GM21515 (cell line): ENCODE measurements at regions not wholly inside any gene's neighbourhood (a gene's known extent, or its start where the extent isn't known, plus 50 kb on each side); places are given as distances from the start of the nearest gene placed in this dataset.
A peak's percentile ranks its signal among the peaks of the same experiment; 100 is the strongest.
"Not testable (repeated sequence)": the region's sequence is repeated elsewhere in the genome, so short reads cannot be mapped to it uniquely, and the experiment has no call there.

Experiments used
- ATAC-seq: cut with Tn5 transposase; IDR thresholded peaks from one replicate; pipeline ENCODE4 v1.9.1; 2021; ENCODE audit not compliant: unreplicated experiment

DNA sequence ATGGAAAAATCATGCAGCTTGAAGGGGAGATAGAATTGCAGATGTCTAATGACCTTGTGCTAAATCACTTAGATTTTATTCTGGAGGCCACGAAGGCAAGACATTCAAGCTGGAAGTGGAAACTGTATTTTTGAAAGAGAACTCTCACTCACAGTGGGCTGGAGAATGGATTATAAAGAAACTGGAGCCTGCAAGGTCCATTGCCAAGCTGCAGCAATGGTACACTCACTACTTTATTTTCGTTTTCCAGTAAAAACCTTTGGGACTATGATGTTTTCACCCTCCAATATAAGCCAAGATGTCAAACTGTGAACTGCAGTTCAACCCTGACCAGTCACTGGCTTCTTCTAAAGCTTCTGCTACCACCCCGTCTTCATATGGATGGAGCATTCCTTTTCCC, 62.0 kb downstream of the SKIDA1 start:
- ATAC-seq, result no peak

DNA sequence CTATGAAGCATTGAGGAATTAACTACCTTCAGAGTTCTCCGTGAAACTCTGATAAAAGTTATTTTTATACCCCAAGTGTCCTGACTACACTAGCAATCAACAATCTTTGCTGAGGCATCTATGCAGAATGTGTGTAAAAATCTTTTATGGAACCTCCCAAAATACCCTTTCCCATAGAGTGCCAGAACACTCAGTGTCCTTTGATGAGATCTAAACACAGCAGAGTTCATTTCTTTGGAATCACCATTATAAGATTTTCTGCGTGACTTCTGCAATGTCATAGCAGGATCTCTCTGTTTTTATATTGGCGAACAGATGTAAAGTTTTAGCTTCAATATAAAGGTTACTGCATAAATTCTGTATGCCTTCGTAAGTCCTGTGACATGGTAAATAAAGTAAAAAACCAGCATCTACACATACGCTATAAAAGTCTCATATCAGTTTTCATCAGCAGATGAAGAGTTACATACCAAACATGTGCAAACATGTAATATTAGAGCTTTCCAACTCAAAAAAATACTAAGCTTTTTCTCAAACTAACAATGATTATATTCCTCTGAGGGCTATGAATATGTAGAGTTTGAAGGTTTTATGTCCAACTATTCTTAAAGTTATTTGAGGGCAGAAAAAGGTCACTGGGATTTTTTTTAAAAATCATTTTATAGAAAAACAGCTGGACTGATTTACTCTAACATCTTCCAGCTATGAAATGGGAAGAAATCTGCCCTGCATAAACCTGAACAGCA, 67.2 kb downstream of the SKIDA1 start:
- ATAC-seq, result no peak

DNA sequence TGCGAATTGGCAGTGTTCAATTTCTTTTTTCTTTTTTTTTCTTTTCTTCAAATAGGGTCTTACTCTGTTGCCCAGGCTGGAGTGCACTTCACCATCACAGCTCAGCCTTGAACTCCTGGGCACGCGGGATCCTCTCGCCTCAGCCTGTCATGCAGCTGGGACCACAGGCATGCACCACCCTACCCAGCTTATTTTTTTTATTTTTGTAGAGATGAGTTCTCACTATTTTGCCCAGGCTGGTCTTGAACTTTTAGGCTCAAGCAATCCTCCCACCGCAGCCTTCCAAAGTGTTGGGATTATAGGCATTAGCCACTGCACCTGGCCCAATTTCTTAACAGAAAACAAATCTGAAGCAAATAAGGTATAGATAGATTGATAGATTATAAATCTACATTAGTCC, 69.3 kb downstream of the SKIDA1 start:
- ATAC-seq, result no peak

DNA sequence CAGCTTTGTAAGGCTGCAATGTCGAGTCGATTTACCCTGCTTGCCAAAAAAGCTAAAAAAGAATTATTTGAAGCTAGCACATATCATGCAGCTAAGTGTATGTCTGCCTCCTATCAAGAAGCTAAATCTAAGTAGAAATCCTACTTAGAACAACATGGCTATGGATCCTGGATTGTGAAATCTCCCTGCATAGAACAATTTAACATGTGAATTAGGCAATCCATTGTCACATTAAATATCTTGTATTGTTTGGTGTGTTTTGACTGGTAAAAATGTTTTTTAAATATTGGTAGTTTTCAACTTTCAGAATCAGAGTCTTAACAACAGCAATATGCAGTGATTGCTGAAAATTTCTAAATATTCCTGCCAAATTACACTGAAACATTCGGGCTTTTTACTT, 73.3 kb downstream of the SKIDA1 start:
- no peak for ATAC-seq

DNA sequence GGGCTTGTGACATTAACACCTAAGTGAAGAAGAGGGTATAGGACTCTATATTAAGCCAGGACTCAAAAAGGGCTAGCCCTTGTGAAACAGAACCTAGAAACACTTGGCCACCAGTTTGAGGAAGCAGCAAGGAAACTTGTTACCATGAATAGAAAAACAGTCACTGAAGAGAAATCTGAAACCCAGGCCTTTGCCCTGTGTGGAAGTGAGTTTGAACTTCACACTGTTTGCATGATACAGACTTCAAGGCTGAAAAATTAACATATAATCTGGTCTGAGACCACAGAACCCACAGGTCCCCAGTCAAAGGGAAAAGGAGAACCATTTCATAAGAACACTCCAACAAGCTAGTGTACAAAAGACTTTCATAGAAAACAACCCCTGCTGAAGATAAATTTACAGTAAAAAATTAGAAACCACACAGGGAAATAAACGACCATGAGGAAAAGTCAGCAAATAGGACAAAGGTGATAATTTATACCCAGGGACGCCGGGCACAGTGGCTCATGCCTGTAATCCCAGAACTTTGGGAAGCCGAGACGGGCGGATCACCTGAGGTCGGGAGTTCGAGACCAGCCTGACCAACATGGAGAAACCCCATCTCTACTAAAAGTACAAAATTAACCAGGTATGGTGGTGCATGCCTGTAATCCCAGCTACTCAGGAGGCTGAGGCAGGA, 76.1 kb downstream of the SKIDA1 start:
- ATAC-seq, result peak; percentile 75

DNA sequence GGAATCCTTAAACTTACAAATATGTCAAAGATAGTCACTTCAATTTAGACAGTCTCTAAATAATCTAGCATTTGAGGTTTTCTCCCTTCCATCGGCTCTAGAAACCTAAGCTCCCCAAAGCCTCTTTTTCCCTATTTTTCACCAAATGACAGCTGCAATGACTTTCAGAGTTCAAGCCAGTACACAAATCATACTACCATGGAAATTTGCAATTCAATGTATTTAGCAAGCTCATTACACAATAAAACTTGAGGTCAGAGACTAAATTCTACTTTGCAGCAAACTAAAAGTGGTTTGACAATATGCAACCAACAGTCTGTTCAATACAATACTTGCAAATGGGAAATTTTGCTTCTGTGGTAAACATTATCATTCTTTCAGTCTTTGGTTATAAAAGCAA, 80.3 kb downstream of the SKIDA1 start:
- ATAC-seq, result no peak

DNA sequence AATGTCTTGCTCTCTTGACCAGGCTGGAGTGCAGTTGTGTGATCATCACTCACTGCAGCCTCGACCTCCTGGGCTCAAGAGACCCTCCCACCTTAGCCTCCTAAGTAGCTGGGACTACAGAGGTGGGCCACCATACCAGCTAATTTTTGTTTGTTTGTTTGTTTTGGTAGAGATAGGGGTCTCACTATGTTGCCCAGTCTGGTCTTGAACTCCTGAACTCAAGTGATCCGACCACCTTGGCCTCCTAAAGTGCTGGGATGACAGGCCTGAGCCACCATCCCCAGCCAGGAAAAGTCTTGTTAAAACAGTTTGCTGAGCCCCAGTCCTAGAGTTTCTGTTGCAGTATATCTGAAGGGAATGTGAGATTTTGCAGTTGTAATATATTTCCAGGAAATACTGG, 83.9 kb downstream of the SKIDA1 start:
- ATAC-seq, result no peak

DNA sequence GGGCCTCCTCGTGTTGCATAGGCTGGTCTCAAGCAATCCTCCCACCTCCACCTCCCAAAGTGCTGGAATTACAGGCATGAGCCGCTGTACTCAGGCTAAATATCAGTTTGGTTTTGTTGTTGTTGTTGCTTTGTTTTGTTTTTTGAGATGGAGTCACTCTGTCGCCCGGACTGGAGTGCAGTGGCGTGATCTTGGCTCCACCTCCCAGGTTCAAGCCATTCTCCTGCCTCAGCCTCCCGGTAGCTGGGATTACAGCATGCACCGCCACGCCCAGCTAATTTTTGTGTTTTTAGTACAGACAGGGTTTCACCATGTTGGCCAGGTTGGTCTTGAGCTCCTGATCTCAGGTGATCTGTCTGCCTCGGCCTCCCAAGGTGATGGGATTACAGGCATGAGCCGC, 86.6 kb downstream of the SKIDA1 start:
- ATAC-seq, result not testable (repeated sequence)

DNA sequence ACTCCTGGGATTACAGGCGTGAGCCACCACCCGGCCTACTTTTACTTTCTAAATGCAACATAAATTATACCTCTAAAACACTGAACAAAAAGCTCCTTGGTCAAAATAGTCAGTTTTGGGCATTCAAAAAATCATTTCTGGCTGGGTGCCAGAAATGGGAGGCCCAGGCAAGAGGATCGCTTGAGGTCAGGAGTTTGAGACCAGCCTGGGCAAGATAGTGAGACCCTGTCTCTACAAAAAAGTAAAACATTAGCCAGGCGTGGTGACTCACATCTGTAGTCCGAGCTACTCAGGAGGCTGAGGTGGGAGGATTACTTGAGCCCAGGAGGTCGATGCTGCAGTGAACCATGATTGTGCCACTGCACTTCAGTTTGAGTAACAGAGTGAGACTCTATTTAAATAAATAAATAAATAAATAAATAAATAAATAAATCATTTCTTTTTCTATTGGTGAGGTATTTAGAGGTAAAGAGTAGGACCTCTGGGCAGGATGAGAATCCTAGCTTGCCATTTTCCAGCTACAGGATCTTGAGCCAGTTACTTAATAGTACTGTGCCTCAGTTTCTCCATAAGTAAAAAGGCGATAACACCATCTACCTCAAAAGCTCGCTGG, 87.6 kb downstream of the SKIDA1 start:
- no peak for ATAC-seq

DNA sequence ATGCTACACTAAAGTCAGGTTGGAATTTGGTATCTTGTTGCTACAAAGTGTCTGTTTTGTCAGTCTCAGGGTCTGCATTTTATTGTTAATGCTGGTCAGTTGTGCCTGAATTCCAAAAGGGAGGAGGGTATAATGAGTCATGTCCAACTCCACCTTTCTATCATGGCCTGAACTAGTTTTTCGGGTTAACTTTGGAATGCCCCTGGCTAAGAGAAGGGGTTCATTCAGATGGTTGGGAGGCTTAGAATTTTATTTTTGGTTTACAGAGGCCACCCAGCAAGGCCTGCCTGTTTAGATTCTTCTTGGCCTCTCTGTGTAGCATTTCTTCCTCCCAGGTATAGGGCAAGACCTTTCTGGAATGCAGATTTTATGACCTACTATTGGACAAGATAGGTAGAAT, 93.2 kb downstream of the SKIDA1 start:
- ATAC-seq, result no peak

DNA sequence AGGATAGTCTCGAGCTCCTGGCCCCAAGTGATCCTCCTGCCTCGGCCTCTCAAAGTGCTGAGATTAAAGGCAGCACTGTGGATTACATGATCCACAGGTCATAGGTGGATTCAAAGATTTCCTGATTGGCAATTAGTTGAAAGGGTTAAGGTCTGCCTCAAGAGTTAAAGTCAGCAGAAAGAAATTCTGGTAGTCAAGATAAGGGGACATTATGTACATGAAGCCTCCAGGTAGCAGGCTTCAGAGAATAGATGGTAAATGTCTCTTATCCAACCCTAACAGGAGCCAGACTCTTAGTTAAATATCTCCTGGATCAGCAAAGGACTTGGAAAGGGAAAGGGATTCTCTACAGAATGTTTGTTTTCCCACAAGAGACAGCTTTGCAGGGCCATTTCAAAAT, 93.7 kb downstream of the SKIDA1 start:
- ATAC-seq, result no peak

DNA sequence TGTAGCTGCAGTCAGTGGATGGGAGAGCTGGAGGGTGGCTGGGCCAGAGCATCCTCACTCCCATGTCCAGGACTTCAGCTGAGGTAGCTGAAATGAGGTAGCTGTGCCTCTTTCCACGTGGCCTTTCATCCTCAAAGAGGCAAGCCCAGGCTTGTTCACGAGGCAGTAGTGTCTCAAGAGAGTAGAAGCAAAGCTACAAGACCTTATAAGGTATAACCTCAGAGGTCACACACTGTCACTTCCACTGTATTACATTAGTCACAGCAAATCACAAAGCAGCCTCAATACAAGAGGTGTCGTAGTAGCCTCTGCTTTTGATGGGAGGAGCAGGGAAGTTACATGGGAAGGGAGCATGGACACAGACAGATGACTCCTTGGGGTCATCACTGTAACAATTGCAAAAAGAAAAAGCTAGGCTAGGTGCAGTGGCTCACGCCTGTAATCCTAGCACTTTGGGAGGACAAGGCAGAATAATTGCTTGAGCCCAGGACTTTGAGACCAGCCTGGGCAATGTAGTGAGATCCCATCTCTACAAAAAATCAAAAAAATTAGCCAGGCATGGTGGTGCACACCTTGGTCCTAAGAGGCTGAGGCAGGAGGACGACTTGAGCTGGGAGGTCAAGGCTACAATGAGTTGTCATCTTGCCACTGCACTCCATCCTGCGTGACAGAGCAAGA, 97.5 kb downstream of the SKIDA1 start:
- peak; percentile 49 for ATAC-seq

DNA sequence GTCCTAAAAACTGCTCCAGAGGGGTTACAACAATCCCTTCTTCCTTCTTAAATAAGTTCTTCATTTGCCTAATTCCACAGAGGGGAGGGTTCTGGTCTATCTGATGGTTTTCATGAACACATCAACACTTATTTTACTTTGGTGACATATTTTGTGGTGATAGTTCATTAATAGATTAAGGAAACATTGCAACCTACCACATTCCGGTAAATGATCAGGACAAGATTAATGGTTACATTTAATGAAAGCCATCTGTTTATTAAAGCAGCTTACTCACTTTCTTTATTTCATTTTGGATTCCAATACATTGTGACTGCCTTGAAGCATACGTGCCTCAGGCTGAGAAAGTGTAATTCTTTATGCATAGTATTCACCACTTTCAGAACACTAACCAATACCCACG, 101.0 kb downstream of the SKIDA1 start:
- no peak for ATAC-seq

DNA sequence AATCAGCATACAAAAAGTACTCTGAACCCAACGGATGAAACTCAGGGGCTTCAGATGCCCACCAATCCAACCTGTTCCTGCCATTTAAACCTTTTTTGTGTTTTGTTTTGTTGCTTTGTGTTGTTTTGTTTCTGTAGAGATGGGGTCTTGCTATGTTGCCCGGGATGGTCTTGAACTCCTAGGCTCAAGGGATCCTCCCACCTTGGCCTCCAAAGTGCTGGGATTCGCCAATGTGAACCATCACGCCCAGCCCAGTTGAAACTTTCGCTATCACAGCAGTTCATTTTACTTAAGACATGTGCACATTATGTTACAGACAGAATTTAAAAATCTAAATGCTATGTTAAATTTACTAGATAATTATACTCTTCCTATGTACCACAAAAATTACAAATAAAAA, 101.6 kb downstream of the SKIDA1 start:
- no peak for ATAC-seq

DNA sequence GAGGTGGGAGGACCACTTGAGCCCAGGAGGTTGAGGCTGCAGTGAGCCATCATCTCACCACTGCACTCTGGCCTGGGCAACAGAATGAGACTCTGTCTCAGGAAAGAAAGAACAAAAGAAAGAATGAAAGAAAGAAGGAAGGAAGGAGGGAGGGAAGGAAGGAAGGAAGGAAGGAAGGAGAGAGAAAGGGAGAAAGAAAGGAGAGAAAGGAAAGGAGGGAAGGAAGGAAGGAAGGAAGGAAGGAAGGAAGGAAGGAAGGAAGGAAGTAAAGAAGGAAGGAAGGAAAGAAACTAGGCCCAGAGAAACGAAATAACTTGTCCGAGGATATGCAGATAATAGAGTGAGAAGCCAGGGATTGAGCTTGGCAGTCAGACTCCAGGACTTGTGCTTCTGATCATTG, 102.1 kb downstream of the SKIDA1 start:
- no peak for ATAC-seq

DNA sequence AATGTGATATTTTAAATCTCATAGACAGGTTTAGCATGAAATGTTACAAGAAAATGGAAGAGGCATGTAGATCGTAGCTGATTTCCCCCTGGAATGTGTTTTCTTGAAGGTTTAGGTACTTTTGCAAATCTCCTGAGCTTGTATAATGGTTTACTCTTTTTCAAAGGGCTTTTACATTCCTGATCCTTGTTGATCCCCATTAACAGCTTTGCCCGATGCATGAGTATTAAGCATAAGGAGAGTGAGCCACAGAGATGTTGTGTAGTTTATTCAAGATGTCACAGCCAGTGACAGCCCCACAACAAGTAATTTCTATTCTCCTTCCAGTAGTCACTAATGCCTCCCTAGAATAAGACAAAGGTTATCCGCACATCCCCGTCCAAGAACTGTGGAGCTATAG, 103.7 kb downstream of the SKIDA1 start:
- no peak for ATAC-seq

DNA sequence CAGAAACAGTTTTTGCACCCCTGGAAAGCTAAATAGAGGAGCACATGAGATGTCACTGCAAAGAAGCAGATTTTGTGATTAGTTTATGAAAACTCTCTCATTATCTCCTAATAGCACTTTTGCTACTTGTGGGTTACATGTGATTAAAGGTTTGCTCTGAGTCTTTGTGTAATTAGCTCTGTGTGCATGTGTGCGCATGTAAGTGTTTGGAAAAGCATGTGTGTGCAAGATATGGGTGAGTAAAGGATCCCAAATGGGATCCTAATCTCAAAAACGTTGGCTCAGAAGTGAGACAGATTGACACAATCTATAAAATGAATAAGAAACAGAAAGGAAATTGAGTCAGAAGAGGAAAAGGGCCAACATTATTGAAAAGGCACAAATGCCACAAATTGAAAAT, 104.5 kb downstream of the SKIDA1 start:
- no peak for ATAC-seq

DNA sequence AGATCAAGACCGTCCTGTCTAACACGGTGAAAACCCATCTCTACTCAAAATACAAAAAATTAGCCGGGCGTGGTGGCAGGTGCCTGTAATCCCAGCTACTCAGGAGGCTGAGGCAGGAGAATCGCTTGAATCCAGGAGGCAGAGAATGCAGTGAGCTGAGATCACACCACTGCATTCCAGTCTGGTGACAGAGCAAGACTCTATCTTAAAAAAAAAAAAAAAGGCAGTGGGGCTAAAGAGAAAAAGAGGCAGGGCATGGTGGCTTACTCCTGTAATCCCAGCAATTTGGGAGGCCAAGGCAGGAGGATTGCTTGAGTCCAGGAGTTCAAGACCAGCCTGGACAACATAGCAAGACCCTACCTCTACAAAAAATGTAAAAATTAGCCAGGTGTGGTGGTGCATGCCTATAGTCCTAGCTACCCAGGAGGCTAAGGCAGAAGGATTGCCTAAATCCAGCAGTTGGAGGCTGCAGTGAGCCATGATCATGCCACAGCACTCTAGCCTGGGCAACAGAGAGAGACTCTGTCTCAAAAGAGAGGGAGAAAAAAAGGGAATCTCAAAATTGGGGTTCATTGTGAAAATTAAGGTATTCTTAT, 106.4 kb downstream of the SKIDA1 start:
- not testable (repeated sequence) for ATAC-seq

DNA sequence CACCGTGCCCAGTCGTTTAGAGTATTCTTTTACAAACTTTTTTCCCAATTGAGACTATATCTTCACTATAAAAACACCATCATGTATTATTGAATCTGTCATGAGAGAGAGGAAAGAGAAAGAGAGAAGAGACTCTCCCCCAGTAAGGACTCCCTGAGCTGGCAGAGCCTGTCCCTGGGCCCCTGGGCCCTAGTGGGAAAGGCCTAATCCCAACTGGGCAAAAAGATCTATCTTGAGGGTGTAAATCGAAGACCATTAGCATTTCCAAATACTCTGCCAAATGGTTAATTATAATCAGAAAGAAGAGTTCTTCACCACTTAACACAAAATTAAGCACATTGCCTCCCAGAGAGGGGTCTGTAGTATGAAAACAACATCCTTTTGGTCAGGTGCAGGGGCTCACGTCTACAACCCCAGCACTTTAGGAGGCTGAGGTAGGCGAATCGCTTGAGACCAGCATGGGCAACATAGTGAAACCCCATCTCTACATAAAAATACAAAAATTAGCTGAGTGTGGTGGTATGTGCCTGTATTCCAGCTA, 108.2 kb downstream of the SKIDA1 start:
- no peak for ATAC-seq

DNA sequence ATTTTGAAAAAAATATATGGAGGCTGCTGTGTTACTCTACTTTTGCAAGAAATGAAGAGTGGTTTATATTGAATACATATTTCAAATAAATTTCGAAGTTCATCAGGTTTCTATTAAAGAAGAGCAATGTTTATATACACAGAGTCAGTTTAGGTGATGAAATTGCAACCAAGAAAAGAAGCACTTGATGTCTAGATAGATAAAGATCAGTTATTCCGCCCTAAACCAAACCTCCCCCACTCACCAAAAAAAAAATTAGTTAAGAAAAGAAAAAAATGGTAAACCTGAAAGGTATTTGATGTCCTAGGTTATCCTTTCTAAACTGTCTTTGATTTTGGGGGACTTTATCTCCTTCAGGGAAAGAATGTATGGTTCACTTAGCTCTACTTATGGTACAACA, 111.8 kb downstream of the SKIDA1 start:
- ATAC-seq, result no peak

DNA sequence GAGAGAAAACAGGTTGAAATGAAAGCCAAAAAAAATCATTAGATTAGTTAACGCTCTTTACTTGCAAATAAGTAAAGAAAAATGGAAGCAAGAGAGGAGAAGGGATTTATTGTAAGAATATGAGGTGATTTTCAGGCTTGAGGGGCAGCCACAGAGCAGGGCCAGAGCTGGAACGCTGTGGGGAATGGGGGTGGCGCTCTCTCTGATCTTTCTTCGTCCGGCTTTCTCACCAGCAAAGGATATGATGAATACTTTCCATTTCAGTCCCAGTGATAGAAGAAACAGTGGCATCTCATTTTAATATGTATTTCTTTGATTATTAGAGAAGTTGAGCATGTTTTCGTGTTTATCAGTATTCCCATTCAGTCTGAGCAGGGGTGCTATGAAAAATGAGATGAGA, 112.2 kb downstream of the SKIDA1 start:
- ATAC-seq, result no peak
